Activated effector memory CD4-positive, alpha-beta T cell treated with Interleukin-2 at 50 U/mL for 16 hours (primary cell): ENCODE measurements at regions not wholly inside any gene's neighbourhood (a gene's known extent, or its start where the extent isn't known, plus 50 kb on each side); places are given as distances from the start of the nearest gene placed in this dataset.

Experiments
- DNase-seq: peaks from one replicate; pipeline ENCODE4 v3.0.0-alpha.2; 2020

DNA sequence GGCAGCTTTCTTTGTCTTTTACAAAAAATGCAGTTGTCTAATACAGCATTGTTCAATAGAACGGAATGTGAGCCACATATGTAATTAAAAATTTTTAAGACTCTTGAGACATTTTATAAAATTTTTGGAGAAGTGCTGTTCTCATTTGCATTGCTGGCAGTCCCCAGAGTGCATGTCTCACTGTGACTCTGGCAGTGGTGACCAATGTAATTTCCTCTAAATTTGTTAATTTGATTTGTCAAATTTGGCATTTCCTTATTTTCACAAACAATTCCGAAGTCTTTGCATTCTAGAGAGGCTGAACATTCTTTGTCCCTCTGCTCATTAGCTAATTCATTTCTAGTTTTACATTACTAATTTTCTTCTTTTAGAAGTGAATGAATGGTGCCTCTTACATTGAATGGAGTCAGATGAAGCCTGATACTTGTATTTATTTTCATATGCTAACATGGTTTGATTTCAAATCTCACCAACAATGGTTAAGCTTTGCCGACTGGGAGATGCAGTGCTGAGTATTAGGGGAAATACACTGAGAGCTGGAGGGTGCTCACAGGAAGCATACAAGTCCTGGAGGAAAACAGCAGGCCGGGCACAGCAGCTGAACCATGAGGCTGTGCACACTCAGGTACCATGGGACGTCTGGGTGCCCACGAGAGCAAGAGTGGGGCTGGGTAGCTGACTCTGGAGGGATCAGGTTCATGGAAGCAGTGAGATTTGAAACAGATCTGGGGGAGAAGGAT, 68.5 kb upstream of the ARMC2 start:
- no peak for DNase-seq

DNA sequence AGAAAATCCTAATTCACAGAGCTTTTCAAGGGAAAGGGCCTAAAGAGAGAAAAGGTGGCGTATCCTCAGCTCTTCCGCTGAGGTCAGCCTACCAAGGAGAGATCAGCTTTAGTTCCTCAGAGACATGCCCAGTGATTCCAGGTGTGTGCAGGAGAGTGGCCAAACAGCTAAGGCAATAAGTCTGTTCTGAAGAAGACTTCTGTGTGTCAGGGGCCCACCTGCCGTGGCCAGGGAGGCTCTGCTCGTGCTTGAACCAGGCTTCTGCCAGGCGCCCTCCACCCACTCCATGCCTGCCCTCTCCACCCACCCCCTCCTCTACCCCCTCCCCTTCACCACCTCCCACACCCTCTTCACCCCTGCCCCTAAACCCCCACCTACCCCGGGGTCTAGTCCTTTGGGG, 67.4 kb upstream of the ARMC2 start:
- DNase-seq, result no peak

DNA sequence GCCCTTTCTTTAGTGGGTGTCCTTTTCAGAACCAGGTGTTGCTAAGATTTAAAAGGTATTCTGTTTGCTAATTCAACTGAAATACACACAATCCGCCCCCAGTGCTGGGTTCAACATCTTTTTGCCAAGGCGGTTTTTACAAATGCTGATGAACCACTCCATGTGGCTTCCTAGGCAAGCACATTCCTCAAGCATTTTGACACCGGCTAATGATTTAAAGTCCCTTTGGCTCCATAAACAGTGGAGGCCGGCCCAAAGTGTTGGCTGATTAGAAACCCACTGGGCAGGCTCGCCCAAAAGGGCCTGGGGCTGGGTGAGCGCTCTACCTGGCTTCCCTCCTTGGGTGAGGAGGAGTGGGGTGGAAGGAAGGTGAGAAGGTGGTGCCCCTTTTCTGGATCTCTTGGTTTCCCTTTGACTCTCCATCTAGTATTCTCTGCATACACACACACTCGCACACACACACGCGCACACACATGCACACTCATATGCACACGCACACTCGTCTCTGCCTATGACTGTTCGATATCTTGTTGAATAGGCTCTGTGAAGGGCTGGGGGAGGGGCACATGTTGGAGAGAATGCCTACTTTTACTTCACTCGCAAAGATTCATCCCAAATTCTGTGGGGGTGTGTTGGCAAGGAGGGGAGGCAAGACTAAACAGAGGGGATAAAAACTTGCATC, 66.7 kb upstream of the ARMC2 start:
- no peak for DNase-seq

DNA sequence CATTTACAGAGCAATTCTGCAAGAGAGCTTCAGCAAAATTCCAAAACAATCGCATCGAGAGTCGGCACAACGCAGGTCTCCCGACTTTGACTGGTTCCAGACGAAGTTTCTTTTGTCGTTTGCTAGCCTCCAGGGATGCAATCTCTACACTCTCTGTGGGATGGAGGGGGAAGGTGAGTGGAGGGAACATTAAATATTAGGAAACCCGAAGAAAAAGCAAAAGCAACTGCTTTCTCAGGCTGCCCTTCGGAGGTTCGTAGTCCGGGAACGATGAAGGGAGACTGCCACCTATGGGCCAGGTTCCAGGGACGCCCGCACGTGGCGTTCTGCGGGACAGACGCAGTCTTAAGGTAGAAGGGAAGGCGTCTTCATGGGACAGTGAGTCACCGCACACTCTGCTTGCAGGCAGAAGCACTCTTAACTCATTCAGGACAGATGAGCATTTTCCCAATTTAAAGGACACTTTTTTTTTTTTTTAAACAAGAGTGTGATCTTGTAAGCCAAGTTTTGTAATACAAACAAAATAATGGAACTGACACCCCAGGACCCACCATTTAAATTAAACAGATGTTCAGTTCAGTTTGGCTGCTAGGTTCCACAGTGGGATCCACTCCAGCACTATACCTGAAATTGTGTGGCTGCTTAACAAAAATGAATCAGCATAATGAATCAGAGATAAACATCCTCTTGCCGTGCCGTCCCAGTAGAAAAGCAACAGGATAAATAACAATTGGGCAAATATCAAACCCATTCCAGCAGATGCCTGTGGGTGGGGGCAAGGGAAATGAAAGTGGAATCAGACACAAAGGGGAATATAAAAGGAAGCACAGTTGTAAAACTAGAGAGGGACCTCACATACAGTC, 65.8 kb upstream of the ARMC2 start:
- peak; percentile 70 for DNase-seq

DNA sequence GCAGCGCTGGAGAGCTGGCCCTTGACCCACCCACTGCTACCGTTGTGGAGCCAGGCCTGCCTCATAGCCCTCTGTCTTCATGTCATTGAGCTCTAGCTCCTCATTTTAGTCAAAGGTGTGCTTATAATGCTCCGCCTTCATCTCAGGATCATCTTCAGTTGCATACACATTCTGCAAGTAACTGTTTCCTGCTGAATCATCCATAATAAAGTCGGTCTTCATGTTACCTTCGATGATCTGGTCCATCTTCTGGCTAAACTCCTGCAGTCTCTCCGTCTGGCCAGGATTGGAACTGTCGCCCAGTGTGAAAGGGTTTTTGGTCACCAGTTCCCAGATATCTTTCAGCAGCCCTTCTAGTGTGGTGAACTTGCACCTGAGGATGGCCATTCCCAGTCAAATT, 62.6 kb upstream of the ARMC2 start:
- DNase-seq, result no peak

DNA sequence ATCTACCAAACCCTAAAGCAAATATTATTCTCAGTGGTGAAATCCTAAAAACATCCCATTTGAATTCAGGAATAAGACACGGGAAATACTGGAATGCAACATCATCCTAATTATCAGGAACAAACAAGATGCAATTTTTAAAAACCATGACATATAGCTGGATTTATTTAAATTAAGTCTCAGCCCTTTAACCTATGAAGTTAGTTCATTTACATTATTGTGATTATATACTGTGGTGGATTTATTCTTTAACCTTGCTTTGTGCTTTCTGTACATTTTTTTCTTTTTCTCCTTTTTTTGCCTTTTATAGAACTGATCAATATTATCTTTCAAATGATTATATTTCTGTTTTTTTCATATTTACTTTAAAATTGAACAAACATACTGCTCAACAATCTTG, 59.8 kb upstream of the ARMC2 start:
- no peak for DNase-seq

DNA sequence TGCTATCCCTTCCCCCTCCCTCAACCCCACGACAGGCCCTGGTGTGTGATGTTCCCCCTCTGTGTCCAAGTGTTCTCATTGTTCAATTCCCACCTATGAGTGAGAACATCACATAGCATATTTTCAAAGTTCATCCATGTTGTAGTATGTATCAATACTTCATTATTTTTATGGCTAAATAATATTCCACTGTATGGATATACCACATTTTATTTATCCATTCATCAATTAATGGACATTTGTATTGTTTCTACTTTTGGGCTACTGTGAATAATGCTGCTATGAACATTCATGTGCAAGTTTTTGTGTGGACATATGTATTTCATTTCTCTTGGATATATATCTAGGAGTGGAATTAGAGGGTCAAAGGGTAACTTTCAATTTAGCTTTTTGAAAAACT, 58.7 kb upstream of the ARMC2 start:
- no peak for DNase-seq

DNA sequence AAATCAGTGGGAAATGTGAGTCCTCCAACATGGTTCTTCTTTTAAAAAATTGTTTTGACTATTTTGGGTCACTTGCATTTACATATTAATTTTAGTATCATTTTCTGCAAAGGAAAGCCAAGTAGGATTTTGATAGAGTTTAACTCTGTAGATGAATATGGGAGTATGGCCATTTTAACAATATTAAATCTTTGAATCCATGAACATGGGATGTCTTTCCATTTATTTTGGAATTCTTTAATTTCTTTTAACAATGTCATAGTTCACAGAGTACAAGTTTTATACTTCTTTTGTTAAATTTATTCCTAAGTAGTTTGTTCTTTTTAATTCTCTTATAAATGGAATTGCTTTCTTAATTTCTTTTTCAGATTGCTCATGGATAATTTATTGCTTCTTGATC, 56.5 kb upstream of the ARMC2 start:
- no peak for DNase-seq

DNA sequence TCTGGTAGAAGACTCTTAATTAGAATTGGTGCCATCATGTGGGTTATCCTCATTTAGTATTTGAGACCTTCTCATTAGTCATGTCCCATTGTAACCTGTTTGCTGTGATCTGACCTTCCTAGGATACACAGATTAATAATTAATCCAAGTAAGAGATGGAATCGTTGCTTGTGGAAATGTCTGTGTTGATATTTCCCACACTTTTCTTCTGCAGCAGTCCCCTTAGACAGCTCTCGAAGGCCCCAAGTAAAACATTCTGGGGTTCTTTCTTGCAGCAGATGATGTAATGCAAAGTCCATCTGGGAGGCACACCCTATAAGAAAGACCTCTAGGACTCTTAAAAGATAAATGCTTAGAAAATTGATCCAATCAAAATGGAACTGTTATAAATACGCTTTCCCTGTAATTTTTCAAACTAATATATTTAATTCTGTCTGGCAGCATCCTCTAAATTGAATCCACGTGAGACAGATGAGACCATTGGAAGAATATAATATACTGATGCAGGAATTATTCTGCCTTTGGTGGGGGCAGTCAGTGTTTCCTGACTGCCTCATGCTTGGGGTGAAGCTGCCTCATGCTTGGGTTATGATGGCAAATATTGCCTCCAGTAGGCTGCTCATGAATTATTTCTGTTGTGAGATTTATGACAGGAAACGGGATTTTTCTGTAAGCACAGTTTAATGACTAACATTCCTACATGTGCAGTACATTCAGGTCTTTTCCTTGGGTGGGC, 54.5 kb upstream of the ARMC2 start:
- DNase-seq, result no peak

DNA sequence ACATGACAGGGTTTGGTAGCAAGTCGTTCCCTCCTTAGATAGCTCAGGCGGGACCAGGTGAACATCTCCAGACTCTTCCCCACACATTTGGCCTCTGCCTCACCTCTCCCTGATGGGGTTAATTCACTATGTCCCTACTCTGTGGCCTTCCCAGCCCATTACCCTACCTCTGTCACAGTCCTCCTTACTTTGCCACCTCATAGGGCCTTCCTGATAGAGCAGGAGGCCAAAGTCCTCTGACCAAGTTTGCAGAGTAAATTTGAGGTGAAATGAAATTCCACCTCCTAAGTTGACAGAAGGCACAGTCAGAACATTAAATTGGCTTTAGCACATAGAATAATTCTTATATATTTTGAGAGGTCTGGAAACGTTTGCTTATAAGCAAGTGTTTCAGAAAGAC, 53.1 kb upstream of the ARMC2 start:
- no peak for DNase-seq

DNA sequence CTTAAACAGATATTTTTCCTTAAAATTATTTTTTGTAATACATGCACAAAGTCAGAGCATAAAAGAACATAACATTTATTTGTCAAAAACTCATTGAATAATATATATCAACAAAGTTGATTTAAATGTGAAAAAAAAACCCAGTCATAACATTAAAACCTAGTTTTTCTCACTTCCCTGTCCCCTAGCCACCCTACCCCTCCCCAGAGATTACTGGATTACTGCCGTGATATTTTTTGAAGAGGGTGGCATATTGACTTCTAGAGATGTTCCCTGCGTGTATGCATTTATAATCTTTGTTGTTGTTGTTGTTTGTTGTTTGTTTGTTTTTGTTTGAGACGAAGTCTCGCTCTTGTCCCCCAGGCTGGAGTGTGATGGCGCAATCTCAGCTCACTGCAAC, 52.4 kb upstream of the ARMC2 start:
- no peak for DNase-seq

DNA sequence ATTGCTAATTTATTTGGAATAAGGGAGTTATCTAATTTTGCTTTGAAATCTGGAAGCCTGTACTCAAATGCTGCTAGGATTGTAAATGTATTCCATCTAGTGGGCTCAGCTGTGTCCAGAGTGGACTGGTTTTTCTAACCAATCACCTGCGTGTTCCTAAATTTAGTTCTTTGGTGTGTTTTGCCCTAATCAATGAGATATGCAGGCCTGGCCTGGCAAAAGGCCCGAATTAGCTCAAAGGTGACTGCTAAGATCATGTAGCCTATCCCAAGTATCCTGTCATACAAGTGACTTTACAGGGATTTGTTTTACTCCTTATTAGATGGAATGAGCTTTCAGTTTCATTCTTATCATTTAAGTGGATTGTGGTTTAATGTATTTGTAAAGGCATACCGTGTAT, 51.3 kb upstream of the ARMC2 start:
- no peak for DNase-seq

DNA sequence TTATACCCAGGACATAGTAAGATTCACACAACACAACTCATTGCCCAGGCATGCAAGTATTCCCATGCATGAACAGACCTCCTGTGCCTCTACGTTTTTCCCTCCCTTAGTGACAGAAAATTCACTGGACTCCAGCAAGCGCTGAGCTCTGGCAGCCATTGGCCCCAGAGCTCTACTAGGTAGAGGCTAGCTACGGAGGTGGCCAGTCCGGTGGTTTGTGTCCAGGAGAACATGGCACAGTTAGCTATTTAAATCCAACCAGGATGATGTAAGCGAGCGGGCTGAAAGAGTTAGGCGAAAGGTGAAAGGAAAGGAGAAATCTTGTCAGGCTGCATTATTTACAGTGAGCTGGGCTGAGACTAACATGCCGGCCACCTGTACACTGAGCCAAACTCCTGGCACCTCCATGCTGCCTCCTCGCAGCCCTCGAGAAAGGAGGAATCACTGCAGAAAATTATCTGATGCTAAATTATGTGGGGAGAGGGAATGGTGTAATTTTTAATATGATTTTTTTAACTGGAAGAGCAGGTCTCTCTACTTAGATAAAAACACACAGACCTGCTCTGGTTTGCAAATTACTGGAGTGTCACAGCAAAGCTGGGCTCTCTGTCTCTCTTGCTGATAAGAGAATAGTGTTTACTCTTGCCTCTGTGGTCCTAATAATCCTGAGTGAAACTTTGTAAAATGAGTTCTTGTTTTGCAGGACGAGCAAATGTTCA, 50.1 kb upstream of the ARMC2 start:
- no peak for DNase-seq
